NCI-H146 (cell line): ENCODE measurements at regions not wholly inside any gene's neighbourhood (a gene's known extent, or its start where the extent isn't known, plus 50 kb on each side); places are given as distances from the start of the nearest gene placed in this dataset.

Experiments used
- DNase-seq: peaks from one replicate; lab custom pipeline; 2025; lab: John Stamatoyannopoulos, UW

DNA sequence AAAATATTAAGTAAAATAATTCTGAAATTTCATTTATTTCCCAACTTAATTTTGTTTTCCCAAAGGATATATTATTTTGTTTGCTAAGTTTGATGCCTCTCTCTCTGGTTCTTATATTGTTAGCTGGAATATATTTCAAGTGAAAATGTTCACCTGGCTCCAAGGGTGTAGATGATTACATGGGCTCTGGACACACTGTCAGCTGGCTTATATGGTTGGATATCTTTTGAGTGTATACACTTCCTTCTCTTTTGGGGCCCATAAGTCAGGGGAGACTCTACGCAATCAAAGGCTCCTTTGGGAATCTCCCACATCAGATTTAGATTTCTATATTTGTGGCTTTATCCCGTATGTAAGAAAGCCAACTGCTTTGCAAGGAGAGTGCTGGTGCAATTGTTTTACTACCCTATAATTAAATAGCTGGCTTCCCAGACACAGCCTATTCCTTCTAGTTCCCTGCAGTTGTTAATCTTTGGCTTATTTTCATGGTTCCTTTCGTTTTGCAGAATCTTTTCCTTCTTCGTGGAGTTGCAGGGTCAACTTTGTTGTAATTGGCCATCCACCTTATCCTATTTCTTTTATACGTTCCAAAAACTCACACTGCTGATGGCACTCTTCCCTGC is 225.7 kb downstream of the DPH6 start:
- DNase-seq = no peak

DNA sequence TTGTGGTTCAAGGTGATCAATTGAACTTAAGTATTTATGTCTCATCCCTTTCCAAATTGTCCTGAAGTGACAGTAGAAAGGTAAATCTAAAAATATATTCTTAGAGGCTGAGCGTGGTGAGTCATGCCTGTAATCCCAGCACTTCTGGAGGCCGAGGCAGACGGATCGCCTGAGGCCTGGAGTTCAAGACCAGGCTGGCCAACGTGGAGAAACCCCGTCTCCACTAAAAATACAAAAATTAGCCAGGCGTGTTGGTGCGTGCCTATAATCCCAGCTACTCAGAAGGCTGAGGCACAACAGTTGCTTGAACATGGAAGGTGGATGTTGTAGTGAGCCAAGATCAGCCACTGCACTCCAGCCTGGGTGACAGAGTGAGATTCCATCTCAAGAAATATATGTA is 226.6 kb downstream of the DPH6 start:
- DNase-seq = no peak

DNA sequence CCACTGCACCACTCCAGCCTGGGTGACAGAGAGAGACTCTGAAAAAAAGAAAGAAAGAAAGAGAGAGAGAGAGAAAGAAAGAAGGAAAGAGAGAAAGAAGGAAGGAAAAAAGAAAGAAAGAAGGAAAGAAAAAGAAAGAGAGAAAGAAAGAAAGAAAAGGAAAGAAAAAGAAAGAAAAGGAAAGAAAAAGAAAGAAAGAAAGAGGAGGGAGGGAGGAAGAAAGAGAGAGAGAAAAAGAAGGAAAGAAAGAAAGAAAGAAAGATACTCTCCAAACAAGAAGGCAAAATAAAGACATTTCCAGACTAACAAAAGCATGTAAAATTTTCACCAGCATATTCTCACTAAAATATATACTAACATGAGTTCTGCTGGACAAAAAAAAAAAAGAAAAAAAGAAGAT is 228.7 kb downstream of the DPH6 start:
- DNase-seq = no peak

DNA sequence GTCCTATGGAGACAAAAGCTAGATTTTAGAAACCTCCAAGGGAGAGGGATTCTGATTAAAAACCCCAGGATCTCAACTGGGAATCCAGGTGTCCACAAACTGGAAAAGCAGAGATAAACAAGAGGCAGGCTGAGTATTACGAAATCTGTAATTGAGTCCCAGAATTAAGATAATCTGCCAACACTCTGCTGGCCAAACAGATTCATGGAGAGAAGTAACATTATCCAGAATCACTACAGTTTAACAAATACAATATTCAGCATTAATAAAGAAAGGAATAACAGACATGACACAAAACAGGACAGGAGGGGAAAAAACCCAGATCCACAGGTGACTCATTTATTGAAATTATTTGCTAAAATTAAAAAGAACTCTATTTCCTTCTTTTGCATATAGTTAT is 227.2 kb upstream of the NANOGP8 start:
- DNase-seq = no peak

DNA sequence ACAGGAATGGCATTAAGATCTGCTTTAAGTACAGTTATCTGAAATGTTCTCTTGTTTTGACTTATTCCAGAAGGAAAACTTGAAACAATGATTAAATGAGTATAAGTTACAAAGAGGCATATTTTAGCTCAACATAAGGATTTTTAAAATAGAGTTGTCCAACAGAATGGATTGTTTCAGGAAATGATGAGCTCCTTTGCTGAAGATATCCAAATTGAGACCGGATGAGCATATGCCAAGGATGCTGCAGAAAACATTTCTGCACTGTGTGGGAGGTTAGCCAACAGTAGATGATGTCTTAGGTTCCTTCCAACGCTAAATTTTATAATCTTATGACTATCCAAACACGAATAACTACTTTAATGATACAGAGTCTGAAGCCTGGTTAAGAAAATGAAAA is 226.5 kb upstream of the NANOGP8 start:
- no peak for DNase-seq

DNA sequence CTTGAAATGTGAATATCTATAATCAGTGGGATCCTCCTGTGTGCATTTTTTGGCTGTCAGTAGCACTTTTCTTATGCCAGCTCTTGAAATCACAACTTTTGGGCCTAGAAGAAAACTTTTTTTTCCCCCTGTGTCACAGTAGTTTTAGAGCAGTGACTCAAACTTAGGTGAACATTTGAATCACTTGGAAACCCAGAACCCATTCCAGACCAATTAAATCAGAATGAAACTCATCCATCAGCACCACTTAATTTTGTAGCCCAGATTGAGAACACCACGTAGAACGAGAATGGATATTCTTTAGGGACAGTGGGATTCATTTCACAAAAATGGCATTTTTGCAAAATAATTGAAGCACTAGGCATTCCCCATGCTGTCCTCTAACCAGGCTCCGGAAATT is 224.8 kb upstream of the NANOGP8 start:
- no peak for DNase-seq

DNA sequence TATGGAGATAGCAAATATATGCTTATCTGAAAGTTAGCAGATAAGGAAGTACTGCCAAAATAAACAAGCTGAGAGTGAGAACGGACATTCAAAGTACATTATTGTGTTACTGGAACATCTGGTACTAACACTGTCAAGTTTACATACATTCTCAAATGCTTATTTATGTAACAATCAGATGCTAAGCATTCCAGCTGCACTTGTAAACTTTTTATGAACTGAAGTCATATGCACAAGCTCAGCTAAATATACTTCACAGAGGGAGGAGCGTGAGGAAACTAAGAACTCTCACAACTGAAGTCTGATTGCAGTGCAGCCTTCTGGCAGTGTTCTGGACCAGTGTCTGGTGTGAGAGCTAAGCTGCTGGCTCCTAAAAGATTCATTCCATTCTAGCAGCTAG is 223.7 kb upstream of the NANOGP8 start:
- DNase-seq = no peak

DNA sequence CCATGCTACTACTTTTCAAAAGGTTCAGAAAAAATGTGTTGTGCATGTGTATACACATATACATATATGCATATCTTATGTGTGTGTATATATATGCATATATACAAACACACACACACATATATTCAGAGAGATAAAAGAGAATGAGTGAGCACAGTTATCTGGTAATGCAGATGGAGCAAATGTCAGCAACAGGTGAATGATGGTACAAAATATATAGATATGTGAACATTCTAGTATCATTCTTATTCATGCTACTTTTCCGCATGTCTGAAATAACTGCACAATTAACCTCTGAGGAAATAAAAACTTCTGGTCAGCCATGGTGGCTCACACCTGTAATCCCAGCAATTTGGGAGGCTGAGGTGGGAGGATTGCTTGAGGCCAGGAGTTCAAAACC is 222.6 kb upstream of the NANOGP8 start:
- no peak for DNase-seq

DNA sequence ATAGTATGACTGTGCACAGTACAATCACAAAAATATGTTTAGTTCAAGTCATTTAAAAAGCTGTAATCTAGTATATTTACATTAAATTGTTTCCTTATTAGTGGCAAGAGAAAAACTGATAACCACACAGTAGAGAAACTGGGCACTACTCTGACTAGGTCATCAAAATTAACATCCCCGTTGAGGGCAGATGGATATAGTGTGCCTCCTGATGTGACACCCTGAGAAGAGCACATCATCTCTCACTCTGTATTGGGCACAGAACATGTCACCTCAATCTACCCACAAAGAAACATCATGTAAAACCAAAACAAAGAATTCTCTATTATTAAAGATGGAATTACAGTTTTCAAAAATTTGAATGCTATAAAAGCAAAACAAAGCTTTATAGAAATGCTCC is 221.9 kb upstream of the NANOGP8 start:
- DNase-seq = no peak

DNA sequence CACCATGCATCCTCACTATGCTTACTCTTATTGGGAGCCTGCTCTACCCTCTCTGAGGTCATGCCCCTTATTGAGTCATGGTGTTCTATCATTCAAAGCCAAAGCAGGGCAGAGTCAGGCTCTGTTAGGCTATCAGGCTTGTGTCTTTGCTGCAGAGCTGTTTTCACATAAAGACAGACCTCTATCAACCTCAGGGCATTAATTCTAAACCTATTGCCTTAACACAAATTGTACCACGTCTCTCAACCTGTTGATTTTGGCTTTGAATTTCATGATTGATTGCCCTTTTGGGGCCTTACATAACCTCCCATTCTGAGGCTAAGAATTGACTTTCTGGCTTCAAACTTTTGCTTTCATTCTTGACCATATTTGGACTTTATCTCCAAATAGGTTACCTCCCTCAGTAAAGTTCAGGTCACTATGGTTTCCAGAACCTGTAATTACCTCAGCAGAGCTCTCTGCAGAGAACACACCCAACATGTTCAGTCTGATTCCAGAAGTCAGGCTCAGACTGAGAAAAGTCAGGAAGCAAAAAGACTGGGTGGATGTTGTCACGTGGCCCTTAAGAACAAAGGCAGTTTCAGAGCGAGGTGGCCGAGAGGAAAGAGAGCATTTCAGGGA is 221.4 kb upstream of the NANOGP8 start:
- no peak for DNase-seq

DNA sequence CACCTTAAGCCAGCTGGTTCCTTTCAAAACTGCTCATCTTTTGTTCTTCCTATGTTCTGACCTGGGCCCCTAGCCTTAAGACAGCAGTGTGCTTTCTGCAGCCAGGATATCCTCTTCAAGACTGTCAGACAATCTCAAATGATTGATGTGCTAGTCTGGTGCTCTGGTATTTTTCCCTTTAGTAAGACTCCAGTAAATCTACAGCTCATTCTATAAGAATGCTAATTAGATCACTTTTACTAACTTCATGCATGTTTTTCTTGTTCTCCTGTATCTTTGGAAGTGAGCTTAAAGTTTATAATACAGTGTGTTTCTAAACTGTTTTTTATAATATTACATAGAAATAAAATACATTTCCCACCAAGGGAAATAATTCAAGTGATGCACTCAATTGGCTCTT is 220.9 kb upstream of the NANOGP8 start:
- DNase-seq = no peak

DNA sequence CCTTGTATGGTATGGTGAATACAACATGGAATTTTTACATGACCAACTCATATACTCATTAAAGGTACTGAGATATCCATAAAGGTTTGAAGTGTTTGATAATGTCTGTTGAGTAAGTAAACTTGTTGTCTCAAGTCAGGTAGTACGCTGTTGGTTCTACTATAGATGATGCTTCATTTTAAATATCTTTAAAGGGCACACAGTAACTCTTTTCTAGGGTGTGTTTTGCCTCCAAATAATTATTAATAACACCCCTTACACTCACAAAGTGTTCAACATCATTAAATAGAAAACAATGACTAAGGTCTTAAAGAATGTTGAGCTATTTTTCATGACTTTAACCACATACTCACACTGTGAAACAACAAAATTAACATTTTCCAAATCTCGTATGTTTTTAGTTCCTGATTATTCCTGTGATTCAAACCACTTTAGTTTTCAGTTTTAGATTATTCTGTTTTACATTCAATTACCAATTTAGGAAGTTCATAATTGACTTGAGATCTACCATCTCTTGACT is 220.0 kb upstream of the NANOGP8 start:
- DNase-seq = no peak

DNA sequence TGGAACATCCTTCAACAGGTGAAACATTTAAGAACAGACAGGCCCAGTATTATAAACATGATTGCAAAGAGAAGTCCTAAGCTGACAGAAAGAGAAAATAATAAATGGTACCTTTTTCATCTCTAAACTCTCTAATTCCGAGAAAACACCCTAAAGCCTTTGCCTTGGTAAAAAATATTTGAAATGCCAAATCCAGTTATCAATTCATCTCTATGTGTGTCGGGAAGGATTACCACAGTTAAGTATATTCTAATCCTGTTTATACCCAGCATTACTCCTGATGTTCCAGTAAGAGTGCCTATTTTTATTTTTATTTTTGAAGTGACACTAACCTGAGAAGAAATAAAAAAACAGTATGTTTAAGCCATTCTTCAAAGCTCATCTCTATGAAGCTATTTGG is 219.3 kb upstream of the NANOGP8 start:
- no peak for DNase-seq

DNA sequence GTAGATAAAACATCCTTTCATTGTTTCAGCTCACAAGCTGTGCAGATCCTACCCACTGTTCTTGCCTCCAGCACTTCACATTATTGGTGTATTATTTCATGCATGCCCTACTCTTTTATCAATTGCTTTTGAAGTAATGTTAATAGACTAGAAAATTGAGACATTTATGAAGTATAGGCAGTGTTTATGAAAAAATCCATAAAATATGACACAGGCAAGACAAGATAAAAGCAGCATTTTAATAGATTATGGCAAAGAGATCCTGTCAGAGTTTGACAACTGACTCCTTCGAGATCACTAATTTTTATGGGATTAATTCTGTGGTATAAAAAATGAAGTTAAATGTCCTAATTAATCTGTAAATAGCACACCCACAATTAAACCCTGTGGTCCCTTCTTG is 217.2 kb upstream of the NANOGP8 start:
- no peak for DNase-seq

DNA sequence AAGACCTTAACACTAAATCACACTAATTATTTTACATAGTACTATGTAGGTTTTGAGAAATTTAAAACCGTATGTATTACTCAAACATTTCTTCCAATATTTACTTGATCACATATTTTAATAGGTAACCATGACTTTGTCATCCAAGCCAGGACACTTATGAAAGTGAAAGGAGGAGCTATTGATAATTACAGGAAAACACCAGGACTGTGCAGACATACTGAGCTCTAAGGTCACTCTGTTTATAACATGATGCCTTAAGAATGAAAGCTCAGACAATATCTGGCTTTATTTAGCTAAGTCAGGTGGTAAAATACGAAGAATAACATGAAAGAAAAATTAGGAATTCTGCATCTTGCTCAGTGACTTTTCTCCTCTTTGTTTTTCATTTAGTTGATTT is 216.0 kb upstream of the NANOGP8 start:
- no peak for DNase-seq

DNA sequence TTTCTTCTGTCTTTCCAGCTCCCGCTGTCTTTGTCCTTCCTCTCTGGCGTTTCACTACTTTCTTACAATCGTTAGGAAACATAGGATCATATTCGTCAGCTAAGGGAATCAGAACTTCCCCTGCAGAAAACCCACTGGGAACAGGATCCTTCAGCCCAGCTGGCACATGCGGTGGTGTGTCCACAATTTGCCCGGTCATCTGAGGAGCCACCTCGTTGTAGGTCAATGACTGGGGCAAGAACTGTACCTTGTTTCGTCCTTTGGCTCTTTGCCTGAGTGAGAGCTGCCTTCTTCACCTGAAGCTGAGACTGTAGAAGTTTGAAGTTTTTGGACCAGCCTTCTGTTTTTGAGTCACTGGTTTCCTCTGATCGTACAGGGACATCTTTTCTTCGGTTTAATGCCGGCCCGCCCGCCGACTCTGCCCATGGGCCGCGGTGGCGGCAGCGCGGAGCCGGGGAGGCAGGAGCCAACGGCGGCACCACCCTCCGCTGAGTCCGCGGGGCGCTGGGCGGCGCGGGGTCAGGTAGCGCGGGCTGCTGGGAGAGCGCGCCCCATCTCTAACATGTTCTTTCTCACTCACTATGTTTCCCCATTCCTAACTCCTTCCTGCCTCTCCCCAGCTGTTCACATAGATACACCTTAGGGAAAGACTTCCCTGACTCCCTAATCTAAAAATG is 214.1 kb upstream of the NANOGP8 start:
- no peak for DNase-seq

DNA sequence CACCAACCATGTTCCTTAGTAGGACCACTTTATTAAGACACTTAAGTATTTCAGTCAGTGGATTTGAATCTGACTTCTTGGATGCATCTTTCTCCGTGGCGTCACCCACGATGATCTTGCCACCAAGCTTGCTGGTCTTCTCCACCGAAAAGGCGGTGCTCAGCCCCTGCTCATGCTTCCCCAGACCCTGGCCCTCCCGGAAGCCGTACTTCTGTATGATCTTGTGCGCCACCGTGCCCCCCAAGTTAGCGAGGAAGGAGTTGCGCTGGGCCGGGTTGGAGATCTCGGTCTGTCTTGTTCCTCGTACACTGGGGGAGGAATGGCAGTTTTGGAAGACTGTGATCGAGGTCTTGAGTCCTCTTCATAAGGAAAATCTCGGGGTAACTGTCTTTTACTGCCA is 213.4 kb upstream of the NANOGP8 start:
- DNase-seq = no peak

DNA sequence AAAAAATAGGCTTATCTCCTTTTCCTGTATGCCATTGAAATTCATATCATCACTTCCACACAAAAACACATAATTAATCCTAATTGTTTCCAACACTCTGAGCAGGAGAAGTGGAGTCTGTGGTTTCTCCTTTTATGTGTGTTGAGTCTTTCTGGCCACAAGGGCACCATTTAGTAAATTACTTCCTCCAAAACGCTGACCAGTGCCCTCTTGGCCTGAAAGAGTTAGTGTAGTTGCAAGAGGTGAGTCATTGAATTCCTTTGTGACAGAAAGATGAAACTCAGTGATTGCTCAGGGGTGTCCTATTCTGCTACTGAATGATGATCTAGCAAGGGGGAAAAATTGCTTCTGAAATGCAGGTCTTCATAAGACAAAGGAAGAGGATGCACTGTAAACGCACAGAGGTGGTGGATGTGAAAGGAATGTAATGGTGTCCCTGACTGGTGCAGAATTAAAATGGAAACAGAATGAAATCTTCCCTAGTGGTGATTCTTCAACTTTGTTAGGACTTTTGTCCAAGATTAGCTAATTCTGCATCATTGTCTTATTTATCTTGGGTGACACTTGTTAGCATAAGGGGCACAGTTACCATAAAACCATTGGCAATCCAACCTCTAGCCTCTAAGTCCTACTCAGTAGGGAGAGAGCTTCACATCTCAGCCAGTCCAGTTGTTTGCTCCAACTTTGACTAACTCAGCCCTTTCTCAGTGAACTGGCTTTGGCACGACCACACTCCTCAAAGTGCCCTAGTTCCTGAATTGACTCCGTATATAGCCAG is 208.4 kb upstream of the NANOGP8 start:
- DNase-seq = no peak

DNA sequence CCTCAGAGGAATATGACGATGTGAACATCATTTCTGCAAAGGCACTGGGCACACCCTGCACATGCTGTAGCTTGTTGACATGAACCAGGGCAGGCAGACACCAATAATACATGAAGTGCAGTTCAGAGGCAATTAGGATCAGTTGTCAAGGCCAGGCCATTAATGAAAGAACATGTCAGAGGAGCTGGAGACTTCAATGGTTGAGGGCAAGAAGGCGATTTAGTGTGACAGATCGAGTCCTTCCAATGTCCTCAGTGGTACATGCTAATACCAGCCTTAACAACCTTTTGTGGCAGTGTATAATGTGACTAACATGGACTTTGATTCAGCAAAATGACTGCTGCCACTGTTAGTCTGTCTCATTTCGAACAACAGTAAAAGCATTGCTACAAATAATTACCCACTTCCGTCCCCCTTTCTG is 205.2 kb upstream of the NANOGP8 start:
- no peak for DNase-seq

DNA sequence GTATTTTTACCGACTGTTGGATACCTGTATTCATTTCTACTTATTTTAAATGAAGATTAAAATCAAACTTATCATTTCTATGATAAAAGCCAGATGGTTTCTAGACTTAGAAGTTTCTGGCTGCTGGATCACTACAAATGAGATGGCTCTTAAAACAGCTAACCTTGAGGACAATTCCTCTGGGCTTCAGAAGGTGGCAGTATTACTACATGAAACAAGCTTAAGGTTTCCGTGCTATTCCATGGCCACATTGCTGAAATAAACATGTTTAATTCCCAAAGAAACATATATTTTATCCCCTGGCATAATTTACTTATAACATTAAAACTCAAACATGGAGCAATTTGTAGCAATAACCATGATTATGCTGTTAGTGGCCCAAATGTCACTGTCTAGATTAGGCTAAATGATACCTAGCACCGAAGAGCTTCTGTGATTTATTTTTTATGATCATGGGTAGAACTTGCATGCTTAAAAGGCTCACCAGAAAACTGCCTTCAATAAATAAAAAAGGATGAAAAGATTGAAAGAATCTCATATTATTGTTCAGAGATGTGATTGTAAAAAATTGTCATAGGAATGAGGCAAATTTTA is 204.0 kb upstream of the NANOGP8 start:
- DNase-seq = peak; percentile 12

DNA sequence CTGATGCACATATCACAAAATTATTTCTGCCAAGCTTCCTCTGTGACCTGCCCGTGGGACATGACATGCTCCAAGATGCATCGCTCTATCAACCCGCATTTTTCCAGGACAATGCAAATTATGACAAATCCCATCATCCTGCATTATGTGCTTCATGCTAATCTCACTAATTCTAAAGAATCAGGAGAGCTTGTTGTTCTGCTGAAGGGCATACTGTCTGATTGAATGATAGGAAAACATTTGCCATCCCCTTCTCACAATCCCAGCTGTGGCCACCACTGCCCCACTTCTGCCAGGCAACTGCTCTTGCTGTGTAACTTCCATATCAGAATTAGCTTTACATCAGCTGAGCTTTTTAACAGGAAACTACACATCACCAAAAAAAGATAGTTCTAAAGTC is 203.5 kb upstream of the NANOGP8 start:
- no peak for DNase-seq

DNA sequence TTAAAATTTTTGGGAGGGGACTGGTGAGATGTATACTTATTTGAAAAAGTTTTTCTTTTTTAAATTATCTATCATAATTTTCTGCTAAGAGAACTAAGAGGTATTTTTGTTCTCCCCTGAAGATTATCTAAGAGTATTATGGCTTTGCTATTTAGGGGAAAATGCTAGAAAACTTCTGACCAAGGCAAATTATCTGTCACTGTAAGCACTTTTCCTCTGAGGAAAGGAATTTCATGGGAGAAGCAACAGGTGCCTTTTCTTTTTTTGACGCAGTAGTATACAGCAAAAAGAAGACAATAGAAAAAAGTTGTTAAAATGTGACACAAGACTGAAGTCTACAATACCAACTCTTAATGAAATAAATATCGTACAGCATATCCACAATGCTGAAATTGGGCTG is 201.6 kb upstream of the NANOGP8 start:
- no peak for DNase-seq
